NCI-H2171 (cell line): ENCODE measurements at regions not wholly inside any gene's neighbourhood (a gene's known extent, or its start where the extent isn't known, plus 50 kb on each side); places are given as distances from the start of the nearest gene placed in this dataset.

Experiments
- DNase-seq: peaks from one replicate; lab custom pipeline; 2025; lab: John Stamatoyannopoulos, UW

DNA sequence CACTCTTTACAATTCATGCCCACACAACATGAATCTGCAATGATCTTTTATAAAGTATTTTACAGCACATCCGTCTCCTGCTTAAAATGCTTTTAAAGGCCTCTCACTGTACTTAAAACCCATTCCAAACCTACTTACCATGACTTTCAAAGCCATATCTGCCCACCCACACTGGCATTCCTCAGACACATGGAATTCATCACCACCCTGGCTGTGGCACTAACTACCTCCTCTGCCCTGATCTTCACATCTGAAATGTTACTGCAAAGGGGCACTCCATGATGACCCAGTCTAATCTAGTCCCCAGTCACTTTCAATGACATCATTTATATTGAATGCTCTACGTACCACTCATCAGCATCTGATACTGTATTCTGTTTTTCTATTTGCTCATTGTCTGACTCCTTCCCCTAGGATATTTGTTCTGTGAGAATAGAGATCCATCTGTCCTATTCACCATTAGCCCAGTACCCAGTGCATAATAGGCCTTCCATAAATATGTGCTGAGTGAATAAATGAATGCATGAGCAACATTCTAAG, 193.2 kb upstream of the KIF2A start:
- DNase-seq = no peak

DNA sequence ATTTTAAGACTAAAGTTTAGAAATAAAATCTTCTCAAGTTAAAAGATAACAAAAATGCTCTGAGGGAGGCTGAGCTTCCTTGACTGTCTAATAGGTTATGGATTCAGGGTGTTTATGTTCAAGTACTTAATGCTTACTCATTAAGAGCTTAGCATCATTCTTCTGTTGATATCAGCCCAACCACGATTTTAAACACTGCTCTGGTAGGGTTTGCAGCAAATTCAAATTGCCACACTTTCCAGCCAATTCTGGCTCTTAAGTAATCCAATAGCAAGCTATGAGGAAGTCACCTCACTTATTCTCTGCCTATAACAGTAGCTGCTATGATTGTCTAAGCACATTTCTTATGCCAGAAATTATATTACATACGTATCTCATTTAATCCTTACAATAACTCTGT, 191.0 kb upstream of the KIF2A start:
- DNase-seq = no peak

DNA sequence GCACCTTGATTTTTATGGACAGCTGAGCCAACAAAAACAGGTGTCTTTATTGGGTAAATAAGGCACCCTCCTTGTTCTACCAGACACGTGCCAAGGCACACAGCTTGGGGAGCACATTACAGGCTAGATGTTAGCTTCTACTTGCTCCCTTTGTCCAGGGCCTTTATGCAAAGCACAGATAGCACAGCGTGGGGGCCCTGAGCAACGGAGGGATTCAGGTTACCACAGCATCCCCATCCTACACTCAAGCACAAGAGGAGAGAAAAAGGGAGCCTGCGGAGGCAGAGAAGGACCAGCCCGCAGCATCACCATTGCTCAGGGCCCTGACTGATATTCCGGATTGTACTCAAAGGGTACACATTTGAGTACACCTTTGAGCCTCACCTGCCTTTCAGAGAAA, 181.7 kb upstream of the KIF2A start:
- DNase-seq = no peak

DNA sequence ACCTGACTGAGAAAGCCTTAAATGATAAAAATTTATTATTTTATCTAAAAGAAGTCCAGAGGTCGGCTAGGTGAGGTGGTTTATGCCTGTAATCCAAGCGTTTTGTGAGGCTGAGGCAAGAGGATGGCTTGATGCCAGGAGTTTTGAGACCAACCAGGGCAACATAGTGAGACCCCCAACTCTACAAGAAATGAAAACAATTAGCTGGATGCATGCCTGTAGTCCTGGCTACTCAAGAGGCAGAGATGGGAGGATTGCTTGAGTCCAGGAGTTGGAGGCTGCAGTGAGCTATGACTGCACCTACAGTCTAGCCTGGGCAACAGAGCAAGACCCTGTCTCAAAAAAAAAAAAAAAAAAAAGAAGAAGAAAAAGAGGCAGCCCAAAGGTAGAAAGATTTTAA, 179.9 kb upstream of the KIF2A start:
- no peak for DNase-seq

DNA sequence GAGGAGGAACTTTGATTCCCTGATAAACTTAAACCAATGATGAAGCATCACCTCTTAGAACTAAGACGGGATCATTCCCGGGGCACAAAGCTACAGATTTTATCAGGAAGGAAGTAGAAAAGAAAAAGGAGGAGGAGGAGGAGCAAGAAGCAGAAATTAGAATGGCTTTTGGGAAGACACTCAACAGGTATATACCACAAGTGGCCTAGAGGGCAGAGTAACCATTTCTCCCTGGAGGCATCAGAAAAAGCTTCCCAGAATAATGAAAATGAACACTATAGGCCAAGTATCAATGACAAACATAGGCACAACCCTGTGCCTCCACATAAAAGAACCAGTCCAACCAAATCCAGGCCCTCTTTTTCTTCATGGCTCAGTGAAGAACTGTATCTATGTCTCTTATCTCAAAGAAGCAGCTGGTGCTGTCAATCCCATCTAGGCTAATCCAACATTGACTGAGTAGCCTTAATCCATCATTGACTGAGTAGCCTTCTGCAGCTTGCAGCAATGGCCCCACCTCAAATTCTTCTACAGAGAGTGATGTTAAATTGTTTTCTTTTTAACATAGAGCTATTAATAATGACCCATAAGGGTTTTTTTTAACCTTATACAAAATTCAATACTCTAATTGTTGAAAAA, 178.8 kb upstream of the KIF2A start:
- DNase-seq = no peak

DNA sequence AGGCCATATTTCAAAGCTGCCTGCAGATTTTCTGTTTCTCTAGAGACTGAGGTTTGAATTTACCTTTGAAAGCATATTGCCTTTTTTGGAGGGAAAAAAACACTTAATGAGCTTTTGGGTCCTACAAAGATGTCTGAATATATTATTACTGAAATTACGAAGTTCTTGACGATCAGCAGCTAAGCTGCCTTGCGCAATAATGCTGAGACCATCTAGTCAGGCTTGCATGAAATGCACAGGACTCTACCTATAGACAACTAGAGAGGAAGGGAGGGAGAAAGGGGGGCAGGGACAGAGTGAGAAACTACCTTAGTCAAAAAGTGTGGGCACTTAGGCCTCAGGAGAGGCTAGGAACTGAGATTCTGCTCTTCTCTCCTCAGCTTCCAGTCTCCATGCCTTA, 175.9 kb upstream of the KIF2A start:
- DNase-seq = no peak

DNA sequence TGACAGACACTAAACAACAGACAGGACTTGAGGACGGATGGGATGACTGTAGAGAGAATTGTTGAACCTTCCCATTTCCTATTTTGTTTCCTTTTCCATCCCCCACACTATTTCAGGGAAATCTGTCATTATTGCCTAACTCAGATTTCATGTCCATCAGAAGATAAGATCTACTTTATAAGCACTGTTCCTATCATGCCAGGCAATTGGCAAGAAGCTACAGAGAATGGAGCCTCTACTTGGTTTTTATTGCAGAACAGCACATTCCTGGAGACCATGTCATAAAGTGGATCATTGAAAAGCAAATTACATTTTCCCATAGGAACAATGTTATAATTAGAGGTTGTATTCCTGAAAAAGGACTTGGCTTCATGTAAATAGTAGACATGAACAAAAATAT, 173.7 kb upstream of the KIF2A start:
- no peak for DNase-seq

DNA sequence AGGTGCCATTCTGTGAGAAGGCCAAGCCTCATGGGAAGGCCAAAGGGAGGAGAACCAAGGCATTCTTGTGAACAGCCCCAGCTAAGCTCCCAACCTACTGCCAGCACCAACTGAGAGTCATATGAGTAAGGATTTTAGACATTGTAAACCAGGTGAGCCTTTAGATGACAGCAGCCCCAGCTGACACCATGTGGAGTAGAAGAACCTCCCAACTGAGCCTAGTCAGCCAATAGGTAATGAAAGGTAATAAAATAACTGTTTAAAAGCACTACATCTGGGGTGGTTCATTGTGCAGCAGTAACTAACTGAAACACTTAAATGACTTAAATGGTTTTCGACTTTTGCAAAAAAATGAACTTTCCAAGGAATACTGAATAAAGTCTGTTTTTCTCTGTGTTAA, 172.6 kb upstream of the KIF2A start:
- no peak for DNase-seq

DNA sequence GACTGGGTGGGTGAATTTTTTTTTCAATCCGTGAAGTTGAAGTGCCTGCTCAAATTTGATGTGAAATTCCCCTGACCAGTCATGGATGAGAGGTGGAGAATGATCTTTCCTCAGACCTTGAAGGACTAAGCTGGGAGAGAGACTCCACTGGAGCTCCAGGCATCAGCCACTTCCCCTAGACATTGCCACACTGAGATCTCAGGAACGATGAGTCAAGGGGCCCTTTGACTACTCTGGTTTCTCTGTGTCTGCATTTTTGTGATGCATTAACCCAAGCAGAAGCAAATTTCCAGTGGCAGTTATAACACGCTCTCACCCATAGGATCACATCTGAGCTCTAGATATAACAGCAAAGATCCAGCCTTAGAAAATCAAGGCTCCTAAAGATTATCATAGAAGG, 171.2 kb upstream of the KIF2A start:
- DNase-seq = no peak

DNA sequence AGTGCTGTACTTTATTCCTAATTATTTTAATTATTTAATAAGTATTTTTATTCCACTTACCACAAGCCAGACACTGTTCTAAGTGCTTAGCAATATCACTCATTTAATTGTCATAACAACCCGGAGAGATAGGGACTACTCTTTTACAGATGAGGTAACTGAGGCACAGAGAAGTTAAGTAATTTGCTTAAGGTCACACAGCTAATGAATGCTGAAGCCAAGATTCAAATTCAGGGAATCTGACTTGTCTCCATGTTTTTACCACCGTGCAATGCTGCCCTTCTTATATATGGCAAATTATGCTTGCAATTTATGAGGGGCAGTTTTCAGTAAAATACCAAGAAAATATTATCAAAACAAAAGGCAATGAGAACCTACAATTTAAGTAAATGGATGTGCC, 168.4 kb upstream of the KIF2A start:
- no peak for DNase-seq

DNA sequence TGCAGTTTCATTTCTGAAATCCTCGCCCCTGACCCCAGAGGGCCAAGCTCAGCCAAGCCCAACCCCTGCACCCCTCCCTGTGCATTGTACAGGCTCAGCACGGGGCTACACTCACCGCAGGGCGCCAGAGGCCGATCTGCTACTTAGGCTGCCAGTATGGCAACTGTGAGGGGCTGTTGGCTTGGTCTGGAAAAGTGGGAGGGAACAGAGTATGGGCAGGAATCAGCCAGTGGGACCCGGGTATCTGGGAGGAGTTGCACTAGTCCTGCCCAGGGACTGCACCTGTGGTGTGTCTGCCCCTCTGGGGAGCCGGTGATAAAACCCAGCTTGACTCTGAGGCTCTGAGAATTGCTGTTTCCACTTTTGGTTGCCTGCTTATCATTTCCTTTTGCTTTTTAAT, 167.4 kb upstream of the KIF2A start:
- DNase-seq = no peak

DNA sequence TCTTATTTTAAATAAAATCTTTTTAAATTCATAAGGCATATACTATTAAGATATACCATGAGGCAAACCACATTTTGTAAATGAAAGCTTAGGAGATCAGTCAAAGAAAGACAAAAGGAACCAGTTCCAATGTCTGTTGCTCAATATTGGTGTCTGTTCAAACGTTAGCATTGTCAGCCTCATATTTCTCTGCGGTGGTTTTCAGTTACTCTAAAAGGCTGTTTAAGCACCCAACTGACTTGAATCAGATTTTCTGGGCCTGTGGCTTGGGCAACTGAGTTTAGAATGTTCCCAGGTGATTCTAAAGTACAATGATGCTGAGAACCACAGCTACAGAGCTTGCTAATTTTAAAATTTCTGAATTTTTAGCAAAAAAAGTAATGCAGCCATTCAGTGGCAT, 166.3 kb upstream of the KIF2A start:
- DNase-seq = no peak

DNA sequence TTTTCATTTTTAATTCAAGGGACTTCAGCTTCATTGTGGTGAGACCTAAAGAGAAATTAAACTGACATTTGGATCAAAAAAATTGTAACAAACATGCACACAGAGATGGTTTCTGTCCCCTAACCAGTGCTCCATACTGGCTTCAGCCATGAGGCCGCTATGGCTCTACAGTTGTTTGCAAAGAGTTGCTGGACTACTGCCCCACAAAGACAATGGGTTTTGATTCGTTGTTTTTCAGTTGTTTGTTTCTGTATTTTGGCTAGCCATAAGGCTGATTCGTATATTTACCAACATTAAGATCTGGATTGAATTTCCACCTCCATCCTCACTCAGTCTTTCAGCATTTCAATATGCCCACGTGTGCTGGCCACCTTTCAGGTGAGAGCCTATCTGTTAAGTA, 163.7 kb upstream of the KIF2A start:
- no peak for DNase-seq

DNA sequence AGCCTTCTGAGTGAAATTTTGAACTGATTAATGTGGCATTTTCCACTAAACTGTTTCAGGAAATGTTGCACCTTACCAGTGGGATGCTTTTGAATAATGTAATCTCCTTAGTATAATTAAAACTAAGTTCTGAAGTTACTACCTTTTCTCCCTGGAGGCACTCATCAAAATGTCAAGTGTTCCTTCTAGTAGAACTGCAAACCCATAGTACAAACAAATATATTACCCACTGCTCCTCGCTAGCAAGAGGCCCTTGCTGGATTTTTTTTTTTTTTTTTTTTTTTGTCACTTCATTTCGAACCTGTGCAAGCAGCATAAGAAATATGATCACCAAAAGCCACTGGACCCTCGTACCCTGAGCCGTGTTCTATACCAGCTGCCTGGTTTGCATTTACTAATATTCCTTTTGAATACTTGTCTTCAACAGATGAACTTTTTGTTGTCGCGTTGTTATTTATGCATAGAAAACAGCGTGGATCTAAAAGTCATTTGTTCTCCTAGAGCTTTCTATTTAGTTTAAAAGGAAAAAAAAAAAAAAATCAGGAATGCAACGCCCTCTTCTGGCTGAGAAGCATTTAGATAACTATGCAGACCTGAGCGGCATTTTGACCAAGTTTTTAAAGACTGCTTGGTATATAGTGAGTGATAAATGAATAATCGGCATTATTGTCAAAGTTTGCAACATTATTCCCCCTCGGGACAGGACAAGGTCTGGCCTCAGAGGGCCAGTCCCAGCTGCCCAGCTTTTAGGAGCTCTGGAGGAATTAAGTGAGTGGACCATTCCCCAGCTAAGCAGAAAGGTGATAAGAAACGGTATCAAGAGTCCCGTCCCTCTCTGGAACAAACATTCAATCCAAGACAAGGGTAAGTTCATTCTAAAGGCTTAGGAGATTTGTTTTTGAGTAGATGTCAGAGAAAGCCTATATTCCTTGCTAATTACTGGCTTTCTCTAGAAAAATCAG, 162.5 kb upstream of the KIF2A start:
- no peak for DNase-seq

DNA sequence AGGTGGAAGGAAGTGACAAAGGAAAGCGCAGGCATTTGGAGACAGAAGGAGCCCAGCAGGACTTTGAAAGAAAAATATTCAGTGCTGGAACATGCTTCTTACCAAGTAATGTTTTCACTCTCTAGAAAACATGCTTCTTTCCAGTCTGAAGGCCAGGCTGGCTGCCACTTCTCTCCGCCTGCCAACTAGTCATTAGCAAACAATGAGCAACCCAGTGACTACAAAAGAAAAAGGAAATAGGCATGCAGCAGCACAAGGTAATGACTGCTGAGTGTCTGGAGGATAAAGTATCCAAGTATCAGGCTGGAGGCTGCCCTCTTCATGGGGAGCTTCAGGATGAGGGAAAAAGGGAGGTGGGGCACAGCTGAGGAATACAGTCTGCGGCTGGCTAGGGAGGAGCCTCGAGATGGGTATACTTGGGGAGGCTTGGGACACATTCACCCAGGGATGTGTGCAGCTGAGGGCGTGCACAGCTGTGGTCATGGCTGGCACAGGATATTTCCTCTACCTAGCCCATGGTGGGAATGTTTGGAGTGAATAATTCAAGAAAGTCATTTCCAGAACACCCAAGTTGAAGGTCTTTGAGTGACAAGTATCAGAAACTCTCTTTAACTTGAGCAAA, 161.5 kb upstream of the KIF2A start:
- DNase-seq = no peak

DNA sequence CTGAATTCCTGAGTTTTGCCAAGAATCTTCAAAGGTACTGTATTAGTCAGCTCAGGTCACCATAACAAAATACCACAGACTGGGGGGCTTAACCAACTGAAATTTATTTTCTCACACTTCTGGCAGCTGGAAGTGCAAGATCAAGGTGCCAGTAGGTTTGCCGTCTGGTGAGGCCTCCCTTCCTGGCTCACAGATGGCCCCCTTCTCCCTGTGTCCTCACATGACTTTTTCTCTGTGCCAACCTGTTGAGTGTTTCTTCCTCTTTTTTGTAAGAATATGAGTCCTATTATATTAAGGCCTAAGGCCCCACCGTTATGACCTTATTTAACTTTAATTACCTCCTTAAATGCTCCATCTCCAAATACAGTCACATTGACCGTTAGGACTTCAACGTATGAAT, 156.1 kb upstream of the KIF2A start:
- peak; percentile 43 for DNase-seq

DNA sequence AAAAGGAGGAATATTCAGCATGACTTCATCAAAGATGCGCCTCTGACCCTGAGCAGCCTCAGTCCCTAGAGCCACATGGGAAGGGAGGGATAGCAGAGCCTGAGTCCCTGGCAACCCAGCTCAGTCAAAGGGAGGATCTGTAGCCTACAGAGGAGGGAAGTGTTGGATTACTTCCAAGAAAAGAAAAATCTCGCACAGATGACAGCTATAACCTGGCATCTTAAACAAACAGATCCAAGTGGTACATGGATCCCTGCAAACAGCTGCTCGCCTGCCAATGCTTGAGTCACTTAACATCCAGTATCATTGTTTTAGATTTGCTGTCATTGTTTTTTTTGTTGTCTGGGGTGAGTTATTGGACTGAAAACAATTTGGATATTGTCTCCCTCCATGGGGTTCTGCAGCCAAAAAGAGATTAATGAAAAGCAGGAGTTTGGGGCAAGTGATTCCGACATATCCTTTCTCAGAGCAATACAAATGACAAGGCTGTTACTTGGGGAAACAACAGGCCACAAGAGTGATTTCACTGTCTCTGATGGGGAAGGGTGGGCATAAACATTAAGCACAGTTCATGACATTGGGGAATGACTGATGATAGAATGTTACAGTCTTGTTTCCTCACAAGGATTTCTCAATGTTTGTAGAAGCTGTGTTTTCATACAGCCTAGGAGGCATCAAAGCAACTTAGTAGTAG, 153.5 kb upstream of the KIF2A start:
- DNase-seq = peak; percentile 78

DNA sequence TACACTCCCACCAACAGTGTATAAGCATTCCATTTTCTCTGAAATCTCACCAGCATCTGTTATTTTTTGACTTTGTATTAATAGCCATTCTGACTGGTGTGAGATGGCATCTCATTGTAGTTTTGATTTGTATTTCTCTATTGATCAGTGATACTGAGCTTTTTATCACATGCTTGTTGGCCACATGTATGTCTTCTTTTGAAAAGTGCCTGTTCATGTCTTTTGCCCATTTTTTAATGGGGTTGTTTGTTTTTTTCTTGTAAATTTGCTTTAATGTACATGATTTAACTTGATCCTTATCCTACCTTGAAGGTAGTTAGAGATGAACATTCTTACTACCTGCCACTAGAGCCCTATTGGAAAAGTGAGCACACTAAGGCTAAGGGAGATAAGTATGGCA, 151.2 kb upstream of the KIF2A start:
- no peak for DNase-seq

DNA sequence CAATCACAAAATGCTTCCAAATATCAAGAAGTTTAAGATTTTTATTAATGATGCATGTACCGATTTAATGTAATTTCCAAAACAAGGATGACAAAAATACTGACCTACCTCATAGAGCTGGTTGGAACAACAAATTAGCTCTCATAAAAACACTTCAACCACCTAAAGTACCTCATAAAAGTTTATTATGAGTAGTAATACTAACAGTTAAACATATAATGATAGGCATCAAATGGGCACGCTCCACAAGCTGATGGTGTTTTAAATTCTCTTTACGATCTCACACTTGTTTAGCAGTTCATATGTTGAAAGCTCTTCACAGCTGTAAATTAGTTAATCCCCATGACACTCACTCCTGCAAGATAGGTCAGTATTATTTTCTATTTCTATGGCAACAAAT, 150.0 kb upstream of the KIF2A start:
- no peak for DNase-seq

DNA sequence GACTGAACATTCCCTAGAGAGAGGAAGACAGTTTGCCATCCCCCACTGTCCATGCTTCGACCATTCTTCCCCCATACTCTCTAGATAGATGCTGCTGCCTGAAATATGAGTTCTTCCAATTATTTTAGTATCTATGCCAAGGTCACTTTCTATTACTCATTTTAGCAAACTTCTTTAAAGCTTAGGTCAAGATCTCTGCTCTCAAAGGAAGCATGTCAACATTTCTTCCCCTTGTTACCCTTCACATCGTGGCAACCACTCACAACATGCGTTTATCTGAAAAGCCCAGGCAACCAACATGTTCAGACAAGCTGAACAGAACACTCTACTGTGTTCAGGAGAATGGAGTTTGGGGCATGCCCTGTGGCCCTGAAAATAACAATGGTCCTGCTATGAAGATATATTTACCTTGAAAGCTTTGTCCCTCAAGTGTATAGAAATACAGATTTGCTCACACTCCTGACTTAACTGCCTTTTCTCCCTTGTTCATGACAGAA, 138.4 kb upstream of the KIF2A start:
- DNase-seq = no peak

DNA sequence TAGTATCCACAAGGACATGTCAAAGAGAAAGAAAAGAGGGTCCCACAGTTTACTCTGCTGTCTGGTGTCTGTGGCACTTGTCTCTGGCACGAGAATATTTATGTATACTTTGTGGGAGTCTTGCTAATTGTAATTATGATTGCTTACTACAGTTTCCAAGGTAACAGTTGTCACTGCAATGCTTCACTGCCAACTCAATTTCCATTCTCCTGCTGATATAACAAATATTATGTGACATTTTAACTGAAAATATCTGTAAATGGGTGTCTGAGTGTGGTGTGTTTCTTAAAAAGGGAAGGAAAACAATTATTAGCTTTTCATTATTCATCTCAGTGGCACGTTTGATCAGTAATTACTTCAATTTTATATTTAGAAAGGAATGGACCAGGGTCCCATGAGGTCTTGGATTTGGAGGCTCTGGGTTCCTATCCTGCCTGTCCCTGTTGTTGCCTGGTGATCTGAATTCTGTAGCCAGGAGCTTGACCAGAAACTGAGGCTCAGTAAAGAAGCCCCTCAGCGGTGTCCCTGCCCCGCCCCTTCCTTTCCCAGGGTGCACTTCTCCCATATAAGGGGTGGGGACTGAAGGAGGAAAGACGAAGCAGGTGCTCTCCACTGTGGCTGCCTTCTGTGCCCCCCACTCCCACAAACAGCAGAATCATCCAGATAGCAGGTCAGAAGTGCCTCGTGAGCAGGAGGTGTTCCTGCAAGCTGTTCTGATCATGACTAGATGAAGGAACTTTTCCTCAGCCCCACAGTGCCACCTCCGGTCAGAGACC, 137.3 kb upstream of the KIF2A start:
- no peak for DNase-seq
